ENCODE measurements at regions not wholly inside any gene's neighbourhood (a gene's known extent, or its start where the extent isn't known, plus 50 kb on each side); places are given as distances from the start of the nearest gene placed in this dataset.

- TF ChIP-seq CTCF (conservative IDR thresholded peaks at IDR 0.05; ENCODE audit: low read length) (no peak), EZH2phosphoT487 (IDR thresholded peaks at IDR 0.05; ENCODE audit: borderline replicate concordance) (no peak)
- Histone ChIP-seq H3K36me3 (ENCODE audit: insufficient read depth, low read length) (no peaks in the 10 kb centered on the region), H3K4me1 (ENCODE audit: insufficient read depth, low read length, poor library complexity, severe bottlenecking) (peaks cover 42% of the 10 kb centered on the region), H3K9me2 (replicated peaks; ENCODE audit: low read depth, low read length) (no peaks in the 10 kb centered on the region), H3K9ac (ENCODE audit: low read depth, low read length, poor library complexity, severe bottlenecking) (no peak overlapping the region), H3K4me2 (ENCODE audit: low read depth, low read length, poor library complexity, severe bottlenecking) (no peak overlapping the region), H3K27me3 (ENCODE audit: insufficient read depth, low read length, poor library complexity, severe bottlenecking) (no peaks in the 10 kb centered on the region), H3F3A (ENCODE audit: low read depth) (peaks cover 4% of the 10 kb centered on the region; the same call in 1 of the 2 replicates), H3K4me3 (ENCODE audit: low read length, poor library complexity, severe bottlenecking) (no peak overlapping the region), H4K20me1 (ENCODE audit: insufficient read depth, low read length, poor library complexity, severe bottlenecking) (no peaks in the 10 kb centered on the region), H3K79me2 (ENCODE audit: insufficient read depth, low read length) (no peaks in the 10 kb centered on the region), H3K9me3 (ENCODE audit: insufficient read depth, low read depth, low read length) (no peaks in the 10 kb centered on the region), H2AFZ (ENCODE audit: low read length) (no peak overlapping the region)
These were observed 249.5 kb downstream of the PHLDA1 start for GRCh38 chr12:75782069-75782581.

- no peak overlapping the region for H3K9ac ChIP-seq (ENCODE audit: low read depth, low read length, poor library complexity, severe bottlenecking)
- H3K4me3 ChIP-seq (ENCODE audit: low read length, poor library complexity, severe bottlenecking): no peak overlapping the region
- H2AFZ ChIP-seq (ENCODE audit: low read length): no peak overlapping the region
- TF ChIP-seq EZH2phosphoT487 (IDR thresholded peaks at IDR 0.05; ENCODE audit: borderline replicate concordance) (no peak), CTCF (conservative IDR thresholded peaks at IDR 0.05; ENCODE audit: low read length) (no peak)
- H3K4me2 ChIP-seq (ENCODE audit: low read depth, low read length, poor library complexity, severe bottlenecking): no peak overlapping the region
- no peaks in the 10 kb centered on the region for H3K9me3 ChIP-seq (ENCODE audit: insufficient read depth, low read depth, low read length)
- no peaks in the 10 kb centered on the region for H3K36me3 ChIP-seq (ENCODE audit: insufficient read depth, low read length)
- H3F3A ChIP-seq (ENCODE audit: low read depth): peaks cover 4% of the 10 kb centered on the region; the same call in 1 of the 2 replicates
- no peaks in the 10 kb centered on the region for H3K9me2 ChIP-seq (replicated peaks; ENCODE audit: low read depth, low read length)
- no peaks in the 10 kb centered on the region for H3K79me2 ChIP-seq (ENCODE audit: insufficient read depth, low read length)
- no peaks in the 10 kb centered on the region for H3K27me3 ChIP-seq (ENCODE audit: insufficient read depth, low read length, poor library complexity, severe bottlenecking)
- H3K4me1 ChIP-seq (ENCODE audit: insufficient read depth, low read length, poor library complexity, severe bottlenecking): peaks cover 42% of the 10 kb centered on the region
- H4K20me1 ChIP-seq (ENCODE audit: insufficient read depth, low read length, poor library complexity, severe bottlenecking): no peaks in the 10 kb centered on the region
These were observed 250.0 kb downstream of the PHLDA1 start for GRCh38 chr12:75781532-75782046.

- H3K27me3 ChIP-seq (ENCODE audit: insufficient read depth, low read length, poor library complexity, severe bottlenecking): no peaks in the 10 kb centered on the region
- peaks cover 4% of the 10 kb centered on the region; the same call in 1 of the 2 replicates for H3F3A ChIP-seq (ENCODE audit: low read depth)
- H2AFZ ChIP-seq (ENCODE audit: low read length): peak overlapping the region; percentile 16; the same call in 1 of the 2 replicates
- H3K9me3 ChIP-seq (ENCODE audit: insufficient read depth, low read depth, low read length): no peaks in the 10 kb centered on the region
- peaks cover 34% of the 10 kb centered on the region for H3K4me1 ChIP-seq (ENCODE audit: insufficient read depth, low read length, poor library complexity, severe bottlenecking)
- no peak overlapping the region for H3K4me3 ChIP-seq (ENCODE audit: low read length, poor library complexity, severe bottlenecking)
- H3K36me3 ChIP-seq (ENCODE audit: insufficient read depth, low read length): no peaks in the 10 kb centered on the region
- H3K4me2 ChIP-seq (ENCODE audit: low read depth, low read length, poor library complexity, severe bottlenecking): no peak overlapping the region
- no peaks in the 10 kb centered on the region for H3K79me2 ChIP-seq (ENCODE audit: insufficient read depth, low read length)
- H3K9me2 ChIP-seq (replicated peaks; ENCODE audit: low read depth, low read length): no peaks in the 10 kb centered on the region
- H3K9ac ChIP-seq (ENCODE audit: low read depth, low read length, poor library complexity, severe bottlenecking): no peak overlapping the region
- TF ChIP-seq EZH2phosphoT487 (IDR thresholded peaks at IDR 0.05; ENCODE audit: borderline replicate concordance): no peak
- no peak for TF ChIP-seq CTCF (conservative IDR thresholded peaks at IDR 0.05; ENCODE audit: low read length)
- no peaks in the 10 kb centered on the region for H4K20me1 ChIP-seq (ENCODE audit: insufficient read depth, low read length, poor library complexity, severe bottlenecking)
These were observed 251.6 kb downstream of the PHLDA1 start for GRCh38 chr12:75779891-75780496.

Data from Loucy (cell line).